PC-3 (cell line): ENCODE measurements at regions not wholly inside any gene's neighbourhood (a gene's known extent, or its start where the extent isn't known, plus 50 kb on each side); places are given as distances from the start of the nearest gene placed in this dataset.
"Not testable (repeated sequence)": the region's sequence is repeated elsewhere in the genome, so short reads cannot be mapped to it uniquely, and the experiment has no call there.

Experiments
- ATAC-seq: fragments of 200-7000 bp; cut with Tn5 transposase; 2 replicates; pipeline ENCODE4 v1.9.1; 2020; ENCODE audit warnings: mild to moderate bottlenecking, moderate library complexity
- BruUV-seq: library from RNA; stranded (reverse); fragments of 400-500 nt; replicated peaks from 2 replicates; lab custom pipeline; 2021; lab: Mats Ljungman, UMichigan
- CTCF ChIA-PET: fragments of 300-600 bp; sonication (Branson Sonifier 250); formaldehyde crosslinking; loops from one replicate; lab custom pipeline; 2022; ENCODE audit warnings: antibody characterized with exemption; lab: Charles Lee
- POLR2A ChIA-PET: fragments of 300-600 bp; sonication (Branson Sonifier 250); formaldehyde crosslinking; loops from one replicate; lab custom pipeline; 2022; ENCODE audit warnings: antibody characterized with exemption; ENCODE audit not compliant: unreplicated experiment; lab: Charles Lee
- DNase-seq: peaks from one replicate; pipeline ENCODE4 v3.0.0-alpha.2; 2015
- H2AFZ ChIP-seq: fragments of 300-600 bp; sonication (generic); 2 replicates; pipeline ENCODE4 v1.6.0; 2016; ENCODE audit warnings: antibody characterized with exemption, low read length
- H3F3A ChIP-seq: fragments of 300-600 bp; sonication (generic); one replicate; pipeline ENCODE4 v1.6.0; 2017; ENCODE audit warnings: antibody characterized with exemption, low read length, control low read depth, mild to moderate bottlenecking; ENCODE audit not compliant: unreplicated experiment
- H3K27ac ChIP-seq: fragments of 300-600 bp; sonication (generic); 2 replicates; pipeline ENCODE4 v1.5.1; 2016; ENCODE audit warnings: mild to moderate bottlenecking, low read length
- H3K27me3 ChIP-seq: fragments of 300-600 bp; sonication (generic); 2 replicates; pipeline ENCODE4 v1.6.1; 2016; ENCODE audit warnings: low read length, mixed read lengths
- H3K36me3 ChIP-seq: fragments of 300-600 bp; sonication (generic); 2 replicates; pipeline ENCODE4 v1.6.1; 2016; ENCODE audit warnings: low read depth, mixed run types, low read length, mixed read lengths
- H3K4me1 ChIP-seq: fragments of 300-600 bp; sonication (generic); 2 replicates; pipeline ENCODE4 v1.5.1; 2016; ENCODE audit warnings: low read length; ENCODE audit not compliant: insufficient read depth
- H3K4me2 ChIP-seq: fragments of 300-600 bp; sonication (generic); 2 replicates; pipeline ENCODE4 v1.6.0; 2016; ENCODE audit warnings: low read length
- H3K4me3 ChIP-seq: fragments of 300-600 bp; sonication (generic); 2 replicates; pipeline ENCODE4 v1.5.1; 2016; ENCODE audit warnings: mild to moderate bottlenecking, low read length, mixed read lengths
- H3K79me2 ChIP-seq: fragments of 300-600 bp; sonication (generic); 2 replicates; pipeline ENCODE4 v1.6.1; 2017; ENCODE audit warnings: low read length, mixed read lengths
- H3K9ac ChIP-seq: fragments of 300-600 bp; sonication (generic); 2 replicates; pipeline ENCODE4 v1.6.0; 2016; ENCODE audit warnings: mild to moderate bottlenecking, low read length
- H3K9me2 ChIP-seq: fragments of 300-600 bp; sonication (generic); replicated peaks from 2 replicates; pipeline ENCODE4 v1.6.1; 2016; ENCODE audit warnings: mixed run types, low read length, mixed read lengths
- H3K9me3 ChIP-seq: fragments of 300-600 bp; sonication (generic); 2 replicates; pipeline ENCODE4 v1.6.1; 2016; ENCODE audit warnings: low read length, mixed read lengths
- H4K20me1 ChIP-seq: fragments of 300-600 bp; sonication (generic); 2 replicates; pipeline ENCODE4 v1.6.1; 2016; ENCODE audit warnings: low read length, mixed read lengths
- EZH2 ChIP-seq: fragments of 300-600 bp; sonication (generic); IDR thresholded peaks from one replicate; pipeline ENCODE4 v1.6.1; 2017; ENCODE audit warnings: antibody characterized with exemption, mild to moderate bottlenecking, low read length; ENCODE audit not compliant: unreplicated experiment
- EZH2phosphoT487 ChIP-seq: fragments of 300-600 bp; sonication (generic); IDR thresholded peaks from 2 replicates; pipeline ENCODE4 v1.6.1; 2018; ENCODE audit warnings: mild to moderate bottlenecking, antibody characterized with exemption, low read length, borderline replicate concordance
- intact Hi-C: fragments of 100-400 bp; cut with micrococcal nuclease; formaldehyde crosslinking; loops from 2 replicates; pipeline ENCODE4 v1.9.0; 2023
- TF ChIP-seq, protein P1 (sequence below): fragments of 300-600 bp; sonication (generic); conservative IDR thresholded peaks from 2 replicates; pipeline ENCODE4 v1.5.1; 2017; ENCODE audit warnings: antibody characterized with exemption, low read depth, mild to moderate bottlenecking, low read length

DNA sequence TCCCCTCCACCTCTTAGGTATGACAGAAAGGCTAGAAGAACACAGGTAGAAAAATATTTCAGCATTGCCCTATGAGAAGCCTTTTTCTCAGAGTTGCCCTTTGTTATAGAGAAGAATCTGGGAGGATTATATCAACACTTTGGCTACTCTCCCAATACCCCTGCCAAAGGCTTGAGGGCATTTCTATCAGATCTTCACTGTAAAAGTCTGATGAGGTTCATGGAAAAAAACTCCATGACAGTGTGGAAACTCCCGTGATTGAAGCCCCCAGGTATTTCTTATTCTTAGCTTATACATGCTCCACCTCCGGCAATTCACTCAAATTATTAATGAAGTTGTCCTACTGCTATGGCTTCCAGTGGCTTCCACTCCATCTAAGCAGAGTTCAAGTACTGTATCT, 753.6 kb downstream of the CENPC start:
- H3K9me3 ChIP-seq = no peaks in the 10 kb centered on the region
- DNase-seq (no peak), ATAC-seq (no peak)
- no peaks in the 10 kb centered on the region for H3K79me2 ChIP-seq
- ChIA-PET CTCF (no interaction called here), POLR2A (no interaction called here)
- H3K27ac ChIP-seq = no peak overlapping the region
- H2AFZ ChIP-seq = no peak overlapping the region
- H3K9ac ChIP-seq = no peak overlapping the region
- no peaks in the 10 kb centered on the region for H3K36me3 ChIP-seq
- H4K20me1 ChIP-seq = no peaks in the 10 kb centered on the region
- H3K4me3 ChIP-seq = no peak overlapping the region
- TF ChIP-seq EZH2 = no peak
- no peak for TF ChIP-seq EZH2phosphoT487
- TF ChIP-seq, protein P1, sequence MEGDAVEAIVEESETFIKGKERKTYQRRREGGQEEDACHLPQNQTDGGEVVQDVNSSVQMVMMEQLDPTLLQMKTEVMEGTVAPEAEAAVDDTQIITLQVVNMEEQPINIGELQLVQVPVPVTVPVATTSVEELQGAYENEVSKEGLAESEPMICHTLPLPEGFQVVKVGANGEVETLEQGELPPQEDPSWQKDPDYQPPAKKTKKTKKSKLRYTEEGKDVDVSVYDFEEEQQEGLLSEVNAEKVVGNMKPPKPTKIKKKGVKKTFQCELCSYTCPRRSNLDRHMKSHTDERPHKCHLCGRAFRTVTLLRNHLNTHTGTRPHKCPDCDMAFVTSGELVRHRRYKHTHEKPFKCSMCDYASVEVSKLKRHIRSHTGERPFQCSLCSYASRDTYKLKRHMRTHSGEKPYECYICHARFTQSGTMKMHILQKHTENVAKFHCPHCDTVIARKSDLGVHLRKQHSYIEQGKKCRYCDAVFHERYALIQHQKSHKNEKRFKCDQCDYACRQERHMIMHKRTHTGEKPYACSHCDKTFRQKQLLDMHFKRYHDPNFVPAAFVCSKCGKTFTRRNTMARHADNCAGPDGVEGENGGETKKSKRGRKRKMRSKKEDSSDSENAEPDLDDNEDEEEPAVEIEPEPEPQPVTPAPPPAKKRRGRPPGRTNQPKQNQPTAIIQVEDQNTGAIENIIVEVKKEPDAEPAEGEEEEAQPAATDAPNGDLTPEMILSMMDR = no peak
- H3K27me3 ChIP-seq = no peaks in the 10 kb centered on the region
- BruUV-seq = no TSS peak
- no peak overlapping the region for H3K4me2 ChIP-seq
- H3K9me2 ChIP-seq = no peaks in the 10 kb centered on the region
- intact Hi-C loops = no loop called here
- no peaks in the 10 kb centered on the region for H3K4me1 ChIP-seq
- H3F3A ChIP-seq = no peaks in the 10 kb centered on the region

DNA sequence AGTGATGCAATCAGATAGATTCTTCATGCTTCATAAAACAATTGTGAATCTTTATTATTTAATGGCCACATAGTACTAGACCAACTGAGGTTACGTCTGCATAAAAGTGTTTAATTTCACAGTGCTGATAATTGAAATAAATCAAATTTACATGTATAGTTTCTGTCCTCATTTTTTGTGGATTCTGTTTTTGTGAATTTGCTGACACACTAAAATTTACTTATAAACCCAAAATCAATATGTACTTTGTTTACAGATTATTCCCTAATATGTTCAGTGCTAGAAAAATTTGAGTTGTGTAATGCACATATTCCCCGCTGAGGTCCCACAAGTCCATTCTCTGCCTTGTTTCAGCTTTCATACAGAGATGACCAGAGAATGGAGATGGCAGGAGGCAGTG, 759.8 kb downstream of the CENPC start:
- CTCF ChIA-PET = no interaction called here

DNA sequence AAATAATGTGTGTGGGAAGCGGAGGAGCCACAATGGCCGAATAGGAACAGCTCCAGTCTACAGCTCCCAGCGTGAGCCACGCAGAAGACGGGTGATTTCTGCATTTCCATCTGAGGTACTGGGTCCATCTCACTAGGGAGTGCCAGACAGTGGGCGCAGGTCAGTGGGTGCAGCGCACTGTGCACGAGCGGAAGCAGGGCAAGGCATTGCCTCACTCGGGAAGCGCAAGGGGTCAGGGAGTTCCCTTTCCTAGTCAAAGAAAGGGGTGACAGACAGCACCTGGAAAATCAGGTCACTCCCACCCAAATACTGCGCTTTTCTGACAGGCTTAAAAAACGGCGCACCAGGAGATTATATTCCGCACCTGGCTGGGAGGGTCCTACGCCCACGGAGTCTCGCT, 762.6 kb downstream of the CENPC start:
- H3K79me2 ChIP-seq, BruUV-seq, CTCF ChIA-PET, ATAC-seq, POLR2A ChIA-PET, H3F3A ChIP-seq, H3K9me3 ChIP-seq, H3K36me3 ChIP-seq, H3K4me1 ChIP-seq, H3K4me3 ChIP-seq, H4K20me1 ChIP-seq, DNase-seq, H3K4me2 ChIP-seq, H2AFZ ChIP-seq, H3K27ac ChIP-seq, H3K9ac ChIP-seq, intact Hi-C loops, H3K9me2 ChIP-seq, H3K27me3 ChIP-seq: not testable (repeated sequence)

More for the DNA sequence above, 759.8 kb downstream of the CENPC start:
- Histone ChIP-seq H2AFZ (no peak overlapping the region), H3K9ac (no peak overlapping the region), H3K27ac (no peak overlapping the region), H3K4me1 (no peaks in the 10 kb centered on the region), H3F3A (no peaks in the 10 kb centered on the region), H3K4me3 (no peak overlapping the region), H3K27me3 (no peaks in the 10 kb centered on the region), H3K9me3 (no peaks in the 10 kb centered on the region), H3K79me2 (no peaks in the 10 kb centered on the region), H3K9me2 (no peaks in the 10 kb centered on the region), H3K4me2 (no peak overlapping the region), H3K36me3 (no peaks in the 10 kb centered on the region), H4K20me1 (no peaks in the 10 kb centered on the region)
- ATAC-seq (no peak), DNase-seq (no peak)
- no TSS peak for BruUV-seq
- intact Hi-C loops = no loop called here
- TF ChIP-seq, protein P1 = no peak
- TF ChIP-seq EZH2 (no peak), EZH2phosphoT487 (no peak)
- POLR2A ChIA-PET = no interaction called here
